ENCODE measurements at regions not wholly inside any gene's neighbourhood (a gene's known extent, or its start where the extent isn't known, plus 50 kb on each side); places are given as distances from the start of the nearest gene placed in this dataset.

DNA sequence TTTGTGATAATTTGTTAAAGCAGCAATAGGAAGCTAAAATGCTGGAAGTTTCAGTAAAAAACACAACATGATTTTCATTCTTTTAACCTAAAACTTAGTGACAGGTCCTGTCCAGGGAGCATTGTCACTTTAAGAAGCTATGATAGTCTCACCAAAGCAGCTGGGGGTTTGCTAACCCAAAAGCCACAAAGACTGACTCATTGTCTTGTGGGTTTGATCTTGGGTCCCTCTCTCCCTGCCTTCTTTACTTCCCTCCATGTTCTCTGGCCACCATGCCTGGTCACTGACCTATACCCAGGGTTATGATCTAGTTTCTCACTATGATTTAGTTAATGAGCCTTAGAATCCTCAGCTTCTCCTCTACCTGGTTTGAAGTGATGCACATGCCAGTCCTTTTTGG, 213.5 kb upstream of the PTGFR start:
- TF ChIP-seq, protein P1, sequence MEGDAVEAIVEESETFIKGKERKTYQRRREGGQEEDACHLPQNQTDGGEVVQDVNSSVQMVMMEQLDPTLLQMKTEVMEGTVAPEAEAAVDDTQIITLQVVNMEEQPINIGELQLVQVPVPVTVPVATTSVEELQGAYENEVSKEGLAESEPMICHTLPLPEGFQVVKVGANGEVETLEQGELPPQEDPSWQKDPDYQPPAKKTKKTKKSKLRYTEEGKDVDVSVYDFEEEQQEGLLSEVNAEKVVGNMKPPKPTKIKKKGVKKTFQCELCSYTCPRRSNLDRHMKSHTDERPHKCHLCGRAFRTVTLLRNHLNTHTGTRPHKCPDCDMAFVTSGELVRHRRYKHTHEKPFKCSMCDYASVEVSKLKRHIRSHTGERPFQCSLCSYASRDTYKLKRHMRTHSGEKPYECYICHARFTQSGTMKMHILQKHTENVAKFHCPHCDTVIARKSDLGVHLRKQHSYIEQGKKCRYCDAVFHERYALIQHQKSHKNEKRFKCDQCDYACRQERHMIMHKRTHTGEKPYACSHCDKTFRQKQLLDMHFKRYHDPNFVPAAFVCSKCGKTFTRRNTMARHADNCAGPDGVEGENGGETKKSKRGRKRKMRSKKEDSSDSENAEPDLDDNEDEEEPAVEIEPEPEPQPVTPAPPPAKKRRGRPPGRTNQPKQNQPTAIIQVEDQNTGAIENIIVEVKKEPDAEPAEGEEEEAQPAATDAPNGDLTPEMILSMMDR (conservative IDR thresholded peaks at IDR 0.05): no peak
- peaks cover 5% of the 10 kb centered on the region for H3K9me3 Mint-ChIP-seq
- H3K36me3 Mint-ChIP-seq: no peaks in the 10 kb centered on the region
- H3K27ac Mint-ChIP-seq: no peak overlapping the region
- H3K4me1 Mint-ChIP-seq (ENCODE audit: unreplicated experiment): no peaks in the 10 kb centered on the region
- DNase-seq (ENCODE audit: extremely low spot score, unreplicated experiment): no peak
- H3K27me3 Mint-ChIP-seq: peaks cover 7% of the 10 kb centered on the region
- H3K4me3 Mint-ChIP-seq: no peak overlapping the region

DNA sequence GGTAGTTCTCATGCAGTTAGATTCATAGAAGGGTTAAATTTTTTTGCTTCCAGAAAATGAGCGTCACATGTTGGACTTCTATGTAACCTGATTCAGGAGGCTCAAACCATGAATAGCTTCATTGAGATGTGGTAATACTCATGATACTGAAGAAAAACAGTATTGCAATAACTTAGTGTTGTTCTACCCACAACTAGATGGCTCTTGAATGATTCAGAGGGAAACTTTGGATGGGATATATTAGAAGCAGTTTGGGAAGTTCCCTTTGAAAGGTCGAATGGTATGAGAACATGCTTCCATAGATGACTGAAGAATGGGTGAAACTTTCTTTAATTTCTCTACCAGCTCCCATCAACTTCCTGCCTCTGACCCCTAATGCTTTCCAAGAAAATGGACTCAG, 211.7 kb upstream of the PTGFR start:
- no peaks in the 10 kb centered on the region for H3K4me1 Mint-ChIP-seq (ENCODE audit: unreplicated experiment)
- peaks cover 5% of the 10 kb centered on the region for H3K9me3 Mint-ChIP-seq
- H3K36me3 Mint-ChIP-seq: no peaks in the 10 kb centered on the region
- no peak overlapping the region for H3K27ac Mint-ChIP-seq
- TF ChIP-seq, protein P1 (conservative IDR thresholded peaks at IDR 0.05): no peak
- DNase-seq (ENCODE audit: extremely low spot score, unreplicated experiment): no peak
- H3K4me3 Mint-ChIP-seq: no peak overlapping the region
- H3K27me3 Mint-ChIP-seq: peaks cover 7% of the 10 kb centered on the region

DNA sequence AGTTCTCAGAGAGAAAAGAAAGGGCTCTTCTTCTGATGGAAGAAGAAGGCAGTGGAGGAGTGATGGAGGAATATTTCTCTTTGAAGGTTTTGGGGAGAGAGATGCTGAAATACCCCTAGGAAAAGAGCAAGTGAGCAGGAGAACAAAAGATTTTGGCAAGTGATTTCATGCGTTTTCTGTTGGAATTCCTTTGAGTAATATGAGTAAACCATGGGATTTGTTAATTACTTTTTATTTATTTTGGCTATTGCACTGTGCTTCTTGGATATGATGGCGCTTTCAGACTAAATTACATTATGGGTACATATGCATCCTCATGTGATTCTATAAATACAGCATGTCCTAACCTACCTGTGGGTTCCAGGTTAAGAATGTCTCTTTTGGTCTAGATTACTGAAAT, 210.1 kb upstream of the PTGFR start:
- no peak for DNase-seq (ENCODE audit: extremely low spot score, unreplicated experiment)
- Mint-ChIP-seq H3K27me3 (peaks cover 3% of the 10 kb centered on the region), H3K4me3 (no peak overlapping the region), H3K36me3 (no peaks in the 10 kb centered on the region), H3K9me3 (peaks cover 5% of the 10 kb centered on the region), H3K4me1 (ENCODE audit: unreplicated experiment) (no peaks in the 10 kb centered on the region), H3K27ac (no peak overlapping the region)
- TF ChIP-seq, protein P1 (conservative IDR thresholded peaks at IDR 0.05): no peak

DNA sequence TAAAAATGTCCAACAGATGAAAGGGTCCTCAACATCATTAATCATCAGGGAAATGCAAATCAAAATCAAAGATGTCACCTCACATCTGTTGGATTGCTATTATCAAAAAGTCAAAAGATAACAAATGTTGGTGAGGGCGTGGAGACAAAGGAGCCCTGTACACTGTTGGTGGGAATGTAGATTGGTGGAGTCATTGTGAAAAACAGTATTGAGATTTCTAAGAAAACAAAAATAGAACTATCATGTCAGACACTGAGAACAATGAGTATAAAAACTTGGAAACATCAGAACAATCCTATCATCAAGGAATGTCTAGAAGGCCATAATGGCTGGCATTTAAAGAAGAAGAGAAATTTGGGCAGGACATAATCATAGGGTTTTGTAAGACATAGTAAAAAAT, 209.2 kb upstream of the PTGFR start:
- H3K27me3 Mint-ChIP-seq: peaks cover 3% of the 10 kb centered on the region
- peaks cover 5% of the 10 kb centered on the region for H3K9me3 Mint-ChIP-seq
- no peak overlapping the region for H3K27ac Mint-ChIP-seq
- TF ChIP-seq, protein P1 (conservative IDR thresholded peaks at IDR 0.05): no peak
- no peak overlapping the region for H3K4me3 Mint-ChIP-seq
- H3K4me1 Mint-ChIP-seq (ENCODE audit: unreplicated experiment): no peaks in the 10 kb centered on the region
- DNase-seq (ENCODE audit: extremely low spot score, unreplicated experiment): no peak
- no peaks in the 10 kb centered on the region for H3K36me3 Mint-ChIP-seq

DNA sequence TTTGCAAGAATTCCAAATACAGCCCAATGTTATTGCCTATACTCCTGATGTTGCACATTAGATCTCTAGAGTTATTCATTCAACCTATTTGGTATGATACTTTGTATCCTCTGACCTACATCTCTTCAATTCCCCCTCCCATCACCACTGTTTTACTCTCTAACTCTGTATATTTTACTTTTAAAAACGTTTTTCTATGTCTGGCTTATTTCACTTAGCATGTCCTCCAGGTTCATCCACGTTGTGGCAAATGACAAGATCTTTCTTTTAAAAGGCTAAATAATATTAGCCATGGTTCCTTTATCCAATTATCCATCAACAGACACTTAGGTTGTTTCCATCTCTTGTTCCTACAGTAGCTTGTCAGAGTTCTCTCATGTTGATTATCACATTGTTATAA, 207.1 kb upstream of the PTGFR start:
- Mint-ChIP-seq H3K4me3 (no peak overlapping the region), H3K27me3 (no peaks in the 10 kb centered on the region), H3K4me1 (ENCODE audit: unreplicated experiment) (no peaks in the 10 kb centered on the region), H3K36me3 (no peaks in the 10 kb centered on the region), H3K9me3 (peaks cover 5% of the 10 kb centered on the region), H3K27ac (no peak overlapping the region)
- TF ChIP-seq, protein P1 (conservative IDR thresholded peaks at IDR 0.05): no peak
- DNase-seq (ENCODE audit: extremely low spot score, unreplicated experiment): no peak

DNA sequence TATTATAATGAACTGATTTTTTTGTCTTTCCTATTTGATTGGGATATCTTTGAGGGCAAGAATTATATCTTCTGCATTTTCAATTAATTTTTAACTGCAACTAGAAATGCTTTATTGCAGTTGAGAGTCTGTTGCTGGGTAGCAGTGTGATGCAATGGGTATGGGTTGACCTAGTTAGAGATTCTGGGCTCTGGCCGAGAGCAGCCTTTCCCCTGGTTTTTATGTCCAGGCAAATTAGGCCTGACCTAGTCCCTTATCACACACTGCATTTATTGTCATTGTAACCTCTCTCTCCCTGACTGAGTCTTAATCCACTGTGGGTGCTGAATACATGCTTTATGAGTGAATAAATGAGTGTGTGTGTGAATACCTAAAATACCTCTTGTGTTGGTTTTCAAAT, 206.4 kb upstream of the PTGFR start:
- no peak for DNase-seq (ENCODE audit: extremely low spot score, unreplicated experiment)
- H3K4me1 Mint-ChIP-seq (ENCODE audit: unreplicated experiment): no peaks in the 10 kb centered on the region
- TF ChIP-seq, protein P1 (conservative IDR thresholded peaks at IDR 0.05): no peak
- peaks cover 5% of the 10 kb centered on the region for H3K9me3 Mint-ChIP-seq
- no peaks in the 10 kb centered on the region for H3K36me3 Mint-ChIP-seq
- no peaks in the 10 kb centered on the region for H3K27me3 Mint-ChIP-seq
- H3K4me3 Mint-ChIP-seq: no peak overlapping the region
- no peak overlapping the region for H3K27ac Mint-ChIP-seq

All from type B pancreatic cell (in vitro differentiated cells).